ENCODE measurements at regions not wholly inside any gene's neighbourhood (a gene's known extent, or its start where the extent isn't known, plus 50 kb on each side); places are given as distances from the start of the nearest gene placed in this dataset.

DNA sequence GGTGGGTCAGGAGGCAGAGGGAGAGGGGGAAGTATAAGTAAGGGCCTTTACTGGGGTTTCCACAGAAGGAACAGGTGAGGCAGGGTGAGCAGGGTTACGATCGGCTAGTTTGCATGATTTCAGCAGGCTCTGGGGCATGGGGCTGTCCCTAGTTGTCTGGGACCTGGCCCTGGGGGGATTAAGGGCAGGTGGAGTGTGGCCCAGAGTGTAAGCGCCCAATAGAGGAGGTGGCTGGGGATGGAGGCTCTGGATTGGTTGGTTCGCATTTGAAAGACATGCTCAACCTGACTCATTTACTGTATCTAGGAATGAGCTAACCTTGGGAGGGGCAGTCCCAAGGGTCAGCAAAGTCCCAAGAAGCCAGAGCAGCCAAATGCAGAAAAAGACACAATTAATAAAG, 230.3 kb downstream of the MAP2K4 start:
- Histone ChIP-seq H3K14ac (ENCODE audit: insufficient read depth, low read length) (no peak overlapping the region; the same call in 1 of the 2 replicates), H3K23me2 (ENCODE audit: insufficient read length, low read depth, low read length, poor library complexity, severe bottlenecking) (no peaks in the 10 kb centered on the region), H3K27me3 (ENCODE audit: insufficient read depth, low read length) (no peaks in the 10 kb centered on the region), H4K5ac (ENCODE audit: insufficient read length, low read depth, low read length) (no peak overlapping the region), H3K23ac (ENCODE audit: insufficient read length, low read depth, low read length) (no peak overlapping the region), H2BK15ac (ENCODE audit: low read depth, low read length) (no peak overlapping the region), H4K20me1 (ENCODE audit: control insufficient read depth, insufficient read depth, insufficient read length) (no peaks in the 10 kb centered on the region), H3K56ac (ENCODE audit: insufficient read length, low read depth, low read length) (no peak overlapping the region), H2BK20ac (ENCODE audit: low read depth, low read length, poor library complexity, severe bottlenecking) (no peak overlapping the region), H4K8ac (replicated peaks; ENCODE audit: insufficient read length, low read depth, low read length) (no peak overlapping the region), H3K79me1 (ENCODE audit: insufficient read depth, low read depth, low read length, poor library complexity, severe bottlenecking) (no peaks in the 10 kb centered on the region), H2BK12ac (ENCODE audit: insufficient read length, low read depth, low read length) (no peak overlapping the region), H3T11ph (ENCODE audit: low read length) (no peak overlapping the region), H3K79me2 (ENCODE audit: insufficient read depth, low read length) (no peaks in the 10 kb centered on the region), H2BK5ac (ENCODE audit: insufficient read length, low read length) (no peak overlapping the region), H2AK5ac (ENCODE audit: insufficient read length, low read length) (no peak overlapping the region), H2AFZ (ENCODE audit: low read length) (no peak overlapping the region), H3K4me1 (ENCODE audit: insufficient read depth, low read length) (no peaks in the 10 kb centered on the region), H3K4me2 (ENCODE audit: insufficient read depth, insufficient read length, low read length) (no peak overlapping the region), H3K27ac (ENCODE audit: insufficient read length, low read depth, low read length) (no peak overlapping the region), H3K4ac (ENCODE audit: low read depth, low read length) (no peak overlapping the region), H3K9ac (ENCODE audit: extremely low read depth, insufficient read length, low read length) (no peak overlapping the region), H4K91ac (ENCODE audit: insufficient read length, low read depth, low read length) (no peak overlapping the region), H3K9me3 (ENCODE audit: control insufficient read depth, low read depth, low read length) (no peaks in the 10 kb centered on the region), H2BK120ac (ENCODE audit: low read depth, low read length, poor library complexity, severe bottlenecking) (no peak overlapping the region), H3K18ac (ENCODE audit: insufficient read length, low read depth, low read length) (no peak overlapping the region)
- WGBS (ENCODE audit: extremely low coverage, insufficient read length, low lambda C conversion rate) = no CpG with 5 or more reads among the region's 4 CpGs
- Mint-ChIP-seq H3K27ac (peak overlapping the region in 1 of 3 experiments; percentile 72; a peak in 3 of 7 replicates), H3K9me3 (no peaks in the 10 kb centered on the region), H3K4me3 (no peak overlapping the region), H3K36me3 (ENCODE audit: insufficient read depth in 1 of 3, low read depth in 3 of 3) (no peaks in the 10 kb centered on the region), H3K27me3 (ENCODE audit: low read depth) (no peaks in the 10 kb centered on the region; the same call in none of the 2 replicates), H3K4me1 (peaks cover 4 to 5% of the 10 kb centered on the region in 2 experiments; a peak in 3 of 4 replicates)
- no peak for DNase-seq
- TF ChIP-seq, protein P1, sequence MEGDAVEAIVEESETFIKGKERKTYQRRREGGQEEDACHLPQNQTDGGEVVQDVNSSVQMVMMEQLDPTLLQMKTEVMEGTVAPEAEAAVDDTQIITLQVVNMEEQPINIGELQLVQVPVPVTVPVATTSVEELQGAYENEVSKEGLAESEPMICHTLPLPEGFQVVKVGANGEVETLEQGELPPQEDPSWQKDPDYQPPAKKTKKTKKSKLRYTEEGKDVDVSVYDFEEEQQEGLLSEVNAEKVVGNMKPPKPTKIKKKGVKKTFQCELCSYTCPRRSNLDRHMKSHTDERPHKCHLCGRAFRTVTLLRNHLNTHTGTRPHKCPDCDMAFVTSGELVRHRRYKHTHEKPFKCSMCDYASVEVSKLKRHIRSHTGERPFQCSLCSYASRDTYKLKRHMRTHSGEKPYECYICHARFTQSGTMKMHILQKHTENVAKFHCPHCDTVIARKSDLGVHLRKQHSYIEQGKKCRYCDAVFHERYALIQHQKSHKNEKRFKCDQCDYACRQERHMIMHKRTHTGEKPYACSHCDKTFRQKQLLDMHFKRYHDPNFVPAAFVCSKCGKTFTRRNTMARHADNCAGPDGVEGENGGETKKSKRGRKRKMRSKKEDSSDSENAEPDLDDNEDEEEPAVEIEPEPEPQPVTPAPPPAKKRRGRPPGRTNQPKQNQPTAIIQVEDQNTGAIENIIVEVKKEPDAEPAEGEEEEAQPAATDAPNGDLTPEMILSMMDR (conservative IDR thresholded peaks at IDR 0.05) = no peak

Data from H9 (cell line).